ENCODE measurements at regions not wholly inside any gene's neighbourhood (a gene's known extent, or its start where the extent isn't known, plus 50 kb on each side); places are given as distances from the start of the nearest gene placed in this dataset.

DNA sequence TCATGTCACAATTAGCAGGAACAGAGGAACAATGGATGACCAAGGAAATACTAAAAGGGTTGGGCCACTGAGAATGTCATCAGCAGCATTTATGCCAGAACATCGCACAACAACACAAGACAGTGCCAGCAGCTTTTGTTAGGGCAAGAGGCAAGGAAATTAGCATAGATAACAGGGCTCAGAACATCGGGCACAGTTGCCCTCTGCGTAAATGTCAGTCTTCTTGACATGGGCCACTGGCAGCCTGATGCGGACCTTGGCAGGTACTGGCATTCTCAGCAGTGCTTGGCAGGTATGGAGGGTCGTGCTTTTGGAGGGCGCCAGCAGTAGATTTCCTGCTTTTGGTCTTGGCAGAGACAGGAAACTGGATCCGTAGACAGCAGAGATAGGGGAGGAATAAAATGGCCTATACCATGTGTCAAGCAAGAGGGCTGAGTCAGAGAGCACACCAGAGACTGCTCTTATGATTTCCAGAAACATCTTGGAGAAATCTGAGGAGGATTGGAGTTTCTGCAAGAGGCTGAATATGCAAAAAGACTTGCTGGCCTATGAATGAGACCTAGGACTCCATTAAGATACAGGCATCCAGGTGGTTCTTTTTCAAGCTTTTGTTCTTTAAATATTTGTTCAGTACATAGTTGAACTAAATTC is 371.5 kb upstream of the MTPN start:
- TF ChIP-seq, protein P1, sequence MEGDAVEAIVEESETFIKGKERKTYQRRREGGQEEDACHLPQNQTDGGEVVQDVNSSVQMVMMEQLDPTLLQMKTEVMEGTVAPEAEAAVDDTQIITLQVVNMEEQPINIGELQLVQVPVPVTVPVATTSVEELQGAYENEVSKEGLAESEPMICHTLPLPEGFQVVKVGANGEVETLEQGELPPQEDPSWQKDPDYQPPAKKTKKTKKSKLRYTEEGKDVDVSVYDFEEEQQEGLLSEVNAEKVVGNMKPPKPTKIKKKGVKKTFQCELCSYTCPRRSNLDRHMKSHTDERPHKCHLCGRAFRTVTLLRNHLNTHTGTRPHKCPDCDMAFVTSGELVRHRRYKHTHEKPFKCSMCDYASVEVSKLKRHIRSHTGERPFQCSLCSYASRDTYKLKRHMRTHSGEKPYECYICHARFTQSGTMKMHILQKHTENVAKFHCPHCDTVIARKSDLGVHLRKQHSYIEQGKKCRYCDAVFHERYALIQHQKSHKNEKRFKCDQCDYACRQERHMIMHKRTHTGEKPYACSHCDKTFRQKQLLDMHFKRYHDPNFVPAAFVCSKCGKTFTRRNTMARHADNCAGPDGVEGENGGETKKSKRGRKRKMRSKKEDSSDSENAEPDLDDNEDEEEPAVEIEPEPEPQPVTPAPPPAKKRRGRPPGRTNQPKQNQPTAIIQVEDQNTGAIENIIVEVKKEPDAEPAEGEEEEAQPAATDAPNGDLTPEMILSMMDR (IDR thresholded peaks at IDR 0.05): no peak
- TF ChIP-seq, protein P2, sequence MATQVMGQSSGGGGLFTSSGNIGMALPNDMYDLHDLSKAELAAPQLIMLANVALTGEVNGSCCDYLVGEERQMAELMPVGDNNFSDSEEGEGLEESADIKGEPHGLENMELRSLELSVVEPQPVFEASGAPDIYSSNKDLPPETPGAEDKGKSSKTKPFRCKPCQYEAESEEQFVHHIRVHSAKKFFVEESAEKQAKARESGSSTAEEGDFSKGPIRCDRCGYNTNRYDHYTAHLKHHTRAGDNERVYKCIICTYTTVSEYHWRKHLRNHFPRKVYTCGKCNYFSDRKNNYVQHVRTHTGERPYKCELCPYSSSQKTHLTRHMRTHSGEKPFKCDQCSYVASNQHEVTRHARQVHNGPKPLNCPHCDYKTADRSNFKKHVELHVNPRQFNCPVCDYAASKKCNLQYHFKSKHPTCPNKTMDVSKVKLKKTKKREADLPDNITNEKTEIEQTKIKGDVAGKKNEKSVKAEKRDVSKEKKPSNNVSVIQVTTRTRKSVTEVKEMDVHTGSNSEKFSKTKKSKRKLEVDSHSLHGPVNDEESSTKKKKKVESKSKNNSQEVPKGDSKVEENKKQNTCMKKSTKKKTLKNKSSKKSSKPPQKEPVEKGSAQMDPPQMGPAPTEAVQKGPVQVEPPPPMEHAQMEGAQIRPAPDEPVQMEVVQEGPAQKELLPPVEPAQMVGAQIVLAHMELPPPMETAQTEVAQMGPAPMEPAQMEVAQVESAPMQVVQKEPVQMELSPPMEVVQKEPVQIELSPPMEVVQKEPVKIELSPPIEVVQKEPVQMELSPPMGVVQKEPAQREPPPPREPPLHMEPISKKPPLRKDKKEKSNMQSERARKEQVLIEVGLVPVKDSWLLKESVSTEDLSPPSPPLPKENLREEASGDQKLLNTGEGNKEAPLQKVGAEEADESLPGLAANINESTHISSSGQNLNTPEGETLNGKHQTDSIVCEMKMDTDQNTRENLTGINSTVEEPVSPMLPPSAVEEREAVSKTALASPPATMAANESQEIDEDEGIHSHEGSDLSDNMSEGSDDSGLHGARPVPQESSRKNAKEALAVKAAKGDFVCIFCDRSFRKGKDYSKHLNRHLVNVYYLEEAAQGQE (IDR thresholded peaks at IDR 0.05; ENCODE audit: insufficient read depth in 1 of 2, low read depth in 2 of 2, low read length in 1 of 2): no peak

All from Panc1 (cell line).